ENCODE measurements at regions not wholly inside any gene's neighbourhood (a gene's known extent, or its start where the extent isn't known, plus 50 kb on each side); places are given as distances from the start of the nearest gene placed in this dataset.

DNA sequence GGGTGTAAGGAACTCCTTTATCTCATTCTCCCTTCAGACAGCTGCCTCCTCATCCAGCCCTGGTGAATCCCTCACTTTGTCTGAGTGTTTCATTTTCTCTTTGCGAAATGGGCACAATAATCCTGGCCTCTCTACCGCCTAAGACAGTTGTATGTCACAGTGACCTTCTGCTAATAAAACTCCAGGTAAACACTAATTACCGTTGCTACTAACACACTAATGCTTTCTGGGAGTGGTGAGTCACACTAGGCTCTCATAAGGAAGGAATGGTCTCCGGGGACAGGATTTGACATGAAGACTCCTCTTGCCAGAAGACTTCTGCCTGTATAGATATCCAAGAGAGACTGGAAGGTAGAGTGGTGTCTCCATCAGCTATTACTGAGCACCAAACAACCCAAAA is 71.7 kb upstream of the SNRK start:
- intact Hi-C loops (cut with DNase I; ENCODE audit: low total_unique reads): no loop called here

DNA sequence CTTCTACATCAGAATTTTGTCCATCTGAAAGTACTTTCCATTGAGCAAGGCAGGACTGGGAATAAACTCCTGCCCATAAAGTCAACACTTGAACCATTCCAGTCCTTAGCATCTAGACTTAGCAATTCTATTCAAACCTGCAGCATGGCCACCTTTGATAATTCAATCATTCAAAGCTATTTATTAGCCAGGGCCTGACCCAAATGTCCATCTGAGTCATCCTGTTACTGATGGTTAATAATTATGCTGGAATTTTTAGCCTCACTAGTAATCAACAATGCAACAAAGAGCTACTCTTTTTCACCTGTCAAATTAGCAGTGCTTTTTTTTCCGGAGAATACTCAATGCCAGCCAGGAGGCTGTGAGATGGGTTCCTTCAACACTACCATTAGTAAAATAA is 72.7 kb upstream of the SNRK start:
- intact Hi-C loops (cut with DNase I; ENCODE audit: low total_unique reads): no loop called here
- Histone ChIP-seq H3K4me1 (no peaks in the 10 kb centered on the region), H3K36me3 (no peaks in the 10 kb centered on the region), H3K27me3 (no peaks in the 10 kb centered on the region), H3K27ac (no peak overlapping the region), H3K9me3 (no peaks in the 10 kb centered on the region), H3K4me3 (no peak overlapping the region)
- TF ChIP-seq POLR2A (IDR thresholded peaks at IDR 0.05) (no peak), POLR2AphosphoS5 (IDR thresholded peaks at IDR 0.05) (no peak)
- TF ChIP-seq, protein P1, sequence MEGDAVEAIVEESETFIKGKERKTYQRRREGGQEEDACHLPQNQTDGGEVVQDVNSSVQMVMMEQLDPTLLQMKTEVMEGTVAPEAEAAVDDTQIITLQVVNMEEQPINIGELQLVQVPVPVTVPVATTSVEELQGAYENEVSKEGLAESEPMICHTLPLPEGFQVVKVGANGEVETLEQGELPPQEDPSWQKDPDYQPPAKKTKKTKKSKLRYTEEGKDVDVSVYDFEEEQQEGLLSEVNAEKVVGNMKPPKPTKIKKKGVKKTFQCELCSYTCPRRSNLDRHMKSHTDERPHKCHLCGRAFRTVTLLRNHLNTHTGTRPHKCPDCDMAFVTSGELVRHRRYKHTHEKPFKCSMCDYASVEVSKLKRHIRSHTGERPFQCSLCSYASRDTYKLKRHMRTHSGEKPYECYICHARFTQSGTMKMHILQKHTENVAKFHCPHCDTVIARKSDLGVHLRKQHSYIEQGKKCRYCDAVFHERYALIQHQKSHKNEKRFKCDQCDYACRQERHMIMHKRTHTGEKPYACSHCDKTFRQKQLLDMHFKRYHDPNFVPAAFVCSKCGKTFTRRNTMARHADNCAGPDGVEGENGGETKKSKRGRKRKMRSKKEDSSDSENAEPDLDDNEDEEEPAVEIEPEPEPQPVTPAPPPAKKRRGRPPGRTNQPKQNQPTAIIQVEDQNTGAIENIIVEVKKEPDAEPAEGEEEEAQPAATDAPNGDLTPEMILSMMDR (IDR thresholded peaks at IDR 0.05): no peak
- no peak for DNase-seq (ENCODE audit: low spot score in 2 of 2)

More for the DNA sequence above, 71.7 kb upstream of the SNRK start:
- Histone ChIP-seq H3K4me3 (no peak overlapping the region), H3K27me3 (no peaks in the 10 kb centered on the region), H3K27ac (peak overlapping the region; percentile 36 to 84), H3K4me1 (no peaks in the 10 kb centered on the region), H3K36me3 (no peaks in the 10 kb centered on the region), H3K9me3 (no peaks in the 10 kb centered on the region)
- DNase-seq (ENCODE audit: low spot score in 2 of 2): no peak
- TF ChIP-seq POLR2A (IDR thresholded peaks at IDR 0.05) (no peak), POLR2AphosphoS5 (IDR thresholded peaks at IDR 0.05) (no peak)
- TF ChIP-seq, protein P1 (IDR thresholded peaks at IDR 0.05): no peak

DNA sequence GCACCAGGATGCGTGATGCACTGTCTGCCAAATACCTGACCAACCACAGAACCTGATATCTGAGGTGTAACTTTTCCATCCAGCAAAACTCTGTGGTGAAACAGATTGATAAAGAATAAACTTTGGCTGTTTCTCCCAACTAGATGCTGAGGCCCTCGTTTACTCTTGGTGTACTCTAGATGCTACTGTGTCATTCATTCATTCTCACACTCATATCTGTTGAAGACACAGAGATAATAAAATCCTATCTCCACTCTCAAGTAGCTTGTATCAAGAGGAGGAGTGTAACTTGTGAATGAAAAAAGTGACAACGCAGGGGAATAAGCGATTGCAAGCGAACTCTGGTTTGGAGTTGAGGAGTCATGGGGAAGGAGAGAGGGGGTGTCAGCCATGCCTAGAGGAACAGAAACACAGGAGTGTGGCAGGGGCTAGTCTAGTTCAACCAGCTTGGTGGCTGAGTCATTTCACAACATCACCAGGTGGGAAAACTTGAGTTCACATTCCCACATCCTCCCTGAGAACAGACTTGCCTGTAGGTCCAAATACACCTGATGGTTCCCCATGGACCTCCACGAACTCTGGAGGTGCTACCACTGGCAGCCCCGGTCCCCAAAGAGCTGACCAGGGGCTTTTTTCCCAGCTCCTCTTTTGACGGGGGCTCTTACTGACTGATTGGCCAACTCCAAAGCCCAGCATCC is 73.3 kb upstream of the SNRK start:
- Histone ChIP-seq H3K27ac (no peak overlapping the region), H3K4me1 (no peaks in the 10 kb centered on the region), H3K4me3 (no peak overlapping the region), H3K27me3 (no peaks in the 10 kb centered on the region), H3K36me3 (no peaks in the 10 kb centered on the region), H3K9me3 (no peaks in the 10 kb centered on the region)
- intact Hi-C loops (cut with DNase I; ENCODE audit: low total_unique reads): no loop called here
- TF ChIP-seq POLR2AphosphoS5 (IDR thresholded peaks at IDR 0.05) (no peak), POLR2A (IDR thresholded peaks at IDR 0.05) (no peak)
- TF ChIP-seq, protein P1 (IDR thresholded peaks at IDR 0.05): no peak
- no peak for DNase-seq (ENCODE audit: low spot score in 2 of 2)

DNA sequence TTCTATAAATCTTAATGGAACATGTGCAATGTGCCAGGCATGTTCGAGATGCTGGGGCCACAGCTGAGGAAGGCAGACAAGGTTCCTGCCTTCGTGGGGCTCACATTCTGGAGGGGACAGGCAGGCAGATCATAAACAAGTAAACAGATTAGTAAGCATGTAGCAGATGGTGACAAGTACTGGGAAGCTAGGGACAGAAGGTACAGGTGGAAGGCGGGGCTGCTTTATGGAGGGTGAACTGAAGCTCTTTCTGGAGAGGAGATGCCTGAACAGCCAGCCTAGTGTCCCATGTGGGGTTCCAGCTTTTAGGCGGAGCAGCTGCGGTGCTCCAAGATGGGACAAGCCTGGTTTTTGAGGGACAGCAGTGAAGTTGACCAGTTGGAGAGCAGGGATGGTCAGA is 74.7 kb upstream of the SNRK start:
- no peak overlapping the region for H3K4me3 ChIP-seq
- intact Hi-C loops (cut with DNase I; ENCODE audit: low total_unique reads): no loop called here
- TF ChIP-seq POLR2A (IDR thresholded peaks at IDR 0.05): no peak
- no peak for TF ChIP-seq POLR2AphosphoS5 (IDR thresholded peaks at IDR 0.05)
- TF ChIP-seq, protein P1 (IDR thresholded peaks at IDR 0.05): no peak
- no peaks in the 10 kb centered on the region for H3K4me1 ChIP-seq
- H3K27me3 ChIP-seq: no peaks in the 10 kb centered on the region
- no peaks in the 10 kb centered on the region for H3K9me3 ChIP-seq
- no peak for DNase-seq (ENCODE audit: low spot score in 2 of 2)
- no peaks in the 10 kb centered on the region for H3K36me3 ChIP-seq
- H3K27ac ChIP-seq: no peak overlapping the region

DNA sequence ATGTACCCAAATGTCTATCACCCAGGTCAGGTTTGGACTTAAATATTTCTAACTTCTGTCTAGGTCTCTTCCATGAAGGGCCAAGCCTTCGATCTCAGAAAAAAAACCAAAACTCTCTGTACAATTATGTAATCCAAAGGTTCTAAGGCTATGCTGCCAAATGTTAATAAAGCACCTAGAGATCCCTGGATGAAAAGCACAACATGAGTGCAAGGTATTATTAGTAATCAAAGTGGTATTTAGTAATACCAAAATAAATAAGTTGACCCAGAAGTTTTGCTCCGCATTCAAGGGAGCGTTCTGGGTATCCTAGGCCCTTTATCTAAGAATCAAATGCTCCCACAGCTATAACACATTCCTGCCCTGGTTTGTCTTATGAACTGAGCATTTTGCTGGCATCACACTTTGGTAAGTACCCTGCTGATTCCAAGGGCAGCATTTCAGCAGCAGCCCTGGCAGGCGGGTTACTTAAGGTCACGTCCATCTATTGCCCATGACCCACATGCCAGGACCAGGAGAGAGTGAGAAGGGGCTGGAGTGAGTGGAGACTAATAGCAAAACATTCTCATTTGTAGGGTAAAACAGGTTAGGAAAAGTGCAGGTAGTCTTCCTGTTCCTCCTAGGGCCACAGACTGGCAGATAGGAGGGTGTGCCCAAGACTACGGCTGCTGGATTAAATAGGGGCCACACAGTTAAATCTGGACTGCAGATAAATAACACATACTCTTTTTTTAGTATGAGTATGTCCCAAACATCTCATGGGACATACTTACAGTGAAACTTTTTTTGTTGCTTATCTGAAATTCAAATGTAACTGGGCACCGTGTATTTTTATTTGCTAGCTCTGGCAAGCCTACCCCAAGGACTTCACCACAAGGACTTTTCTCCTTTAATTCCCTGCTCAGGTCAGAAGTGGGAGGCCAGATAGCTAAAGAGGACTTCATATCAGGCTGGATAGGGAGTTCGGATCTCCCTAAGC is 76.0 kb upstream of the SNRK start:
- no peak overlapping the region for H3K4me3 ChIP-seq
- H3K9me3 ChIP-seq: no peaks in the 10 kb centered on the region
- no peak for DNase-seq (ENCODE audit: low spot score in 2 of 2)
- TF ChIP-seq POLR2AphosphoS5 (IDR thresholded peaks at IDR 0.05) (no peak), POLR2A (IDR thresholded peaks at IDR 0.05) (no peak)
- TF ChIP-seq, protein P1 (IDR thresholded peaks at IDR 0.05): no peak
- H3K27ac ChIP-seq: peak overlapping the region in 1 of 2 donors; percentile 44
- H3K27me3 ChIP-seq: no peaks in the 10 kb centered on the region
- intact Hi-C loops (cut with DNase I; ENCODE audit: low total_unique reads): no loop called here
- H3K4me1 ChIP-seq: no peaks in the 10 kb centered on the region
- H3K36me3 ChIP-seq: no peaks in the 10 kb centered on the region

Data from breast epithelium (tissue), 4 donors.